ENCODE measurements at regions not wholly inside any gene's neighbourhood (a gene's known extent, or its start where the extent isn't known, plus 50 kb on each side); places are given as distances from the start of the nearest gene placed in this dataset.

GRCh38 chr16:17023606-17024005 lies 447.2 kb downstream of the XYLT1 start:
- TF ChIP-seq CTCF (IDR thresholded peaks at IDR 0.05; ENCODE audit: low read depth, low read length, missing input control) (no peak), GABPA (IDR thresholded peaks at IDR 0.05 in 1 of 2, conservative IDR thresholded peaks at IDR 0.05 in 1 of 2) (no peak), SP1 (IDR thresholded peaks at IDR 0.05) (no peak), RXRA (IDR thresholded peaks at IDR 0.05) (no peak), MAX (IDR thresholded peaks at IDR 0.05) (no peak), JUND (IDR thresholded peaks at IDR 0.05) (no peak), HNF4A (conservative IDR thresholded peaks at IDR 0.05) (no peak), RAD21 (IDR thresholded peaks at IDR 0.05) (no peak), ATF3 (IDR thresholded peaks at IDR 0.05) (no peak), YY1 (IDR thresholded peaks at IDR 0.05) (no peak)

Measured in liver (tissue), 3 donors.